ENCODE measurements at regions not wholly inside any gene's neighbourhood (a gene's known extent, or its start where the extent isn't known, plus 50 kb on each side); places are given as distances from the start of the nearest gene placed in this dataset.
A peak's percentile ranks its signal among the peaks of the same experiment; 100 is the strongest.
"Not testable (repeated sequence)": the region's sequence is repeated elsewhere in the genome, so short reads cannot be mapped to it uniquely, and the experiment has no call there.

DNA sequence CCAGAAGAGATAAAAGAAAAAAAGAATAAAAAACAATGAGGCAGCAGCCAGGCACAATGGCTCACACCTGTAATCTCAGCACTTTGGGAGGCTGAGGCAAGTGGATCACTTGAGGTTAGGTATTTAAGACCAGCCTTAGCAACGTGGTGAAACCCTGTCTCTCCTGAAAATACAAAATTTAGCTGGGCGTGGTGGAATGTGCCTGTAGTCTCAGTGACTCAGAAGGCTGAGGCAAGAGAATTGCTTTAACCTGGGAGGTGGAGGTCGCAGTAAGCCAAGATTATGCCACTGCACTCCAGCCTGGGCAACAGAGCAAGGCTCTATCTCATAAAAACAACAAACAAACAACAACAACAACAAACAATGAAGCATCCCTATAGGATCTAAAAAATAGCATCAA, 121.5 kb downstream of the HMHB1 start:
- intact Hi-C loops (cut with DNase I): no loop called here
- ATAC-seq (no peak), DNase-seq (ENCODE audit: low spot score) (no peak)

DNA sequence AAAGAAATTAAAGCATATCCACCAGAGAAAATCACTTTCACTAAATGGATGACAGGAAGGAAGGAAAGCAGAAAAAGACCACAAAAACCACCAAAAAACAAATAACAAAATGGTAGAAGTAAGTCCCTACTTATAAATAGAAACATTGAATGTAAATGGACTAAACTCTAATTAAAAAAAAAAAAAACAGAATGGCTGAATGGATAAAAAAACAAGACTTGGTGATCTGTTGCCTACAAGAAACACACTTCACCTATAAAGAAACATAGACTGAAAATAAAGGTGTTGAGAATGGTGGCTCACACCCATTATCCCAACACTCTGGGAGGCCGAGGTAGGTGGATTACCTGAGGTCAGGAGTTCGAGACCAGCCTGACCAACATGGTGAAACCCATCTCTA, 122.9 kb downstream of the HMHB1 start:
- DNase-seq (ENCODE audit: low spot score): no peak
- no peak for ATAC-seq
- intact Hi-C loops (cut with DNase I): no loop called here

DNA sequence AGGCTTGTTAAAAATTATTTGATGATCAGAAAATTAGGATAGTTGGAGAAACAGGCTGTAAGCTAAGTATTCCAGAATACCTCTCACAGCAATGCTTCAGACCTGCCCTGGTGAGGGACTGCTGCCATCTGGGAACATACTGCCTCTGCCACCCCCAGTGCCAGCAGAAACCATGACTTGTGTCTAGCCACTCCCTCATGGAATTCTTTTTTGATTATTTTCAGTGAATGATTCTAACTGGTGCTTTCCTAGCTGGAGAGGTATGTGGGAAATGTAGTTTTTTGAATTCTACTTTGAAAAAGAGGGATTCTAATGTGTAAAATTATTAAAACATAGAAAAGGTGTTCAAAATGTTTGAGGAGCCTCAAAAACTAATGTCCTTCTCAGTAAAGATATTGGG, 126.3 kb downstream of the HMHB1 start:
- ATAC-seq (no peak), DNase-seq (ENCODE audit: low spot score) (no peak)
- intact Hi-C loops (cut with DNase I): no loop called here

DNA sequence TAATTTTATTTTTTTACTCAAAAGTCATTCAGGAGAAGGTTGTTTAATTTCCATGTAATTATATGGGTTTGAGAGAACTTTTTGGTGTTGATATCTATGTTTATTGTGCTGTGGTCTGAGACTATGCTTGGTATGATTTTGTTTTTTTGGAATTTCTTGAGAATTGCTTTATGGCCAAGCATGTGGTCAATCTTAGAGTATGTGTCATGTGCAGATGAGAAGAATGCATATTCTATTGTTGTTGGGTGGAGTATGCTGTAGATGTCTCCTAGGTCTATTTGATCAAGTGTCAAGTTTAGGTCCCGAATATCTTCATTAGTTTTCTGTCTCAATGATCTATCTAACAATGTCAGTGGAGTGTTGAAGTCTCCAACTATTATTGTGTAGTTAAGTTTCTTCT, 134.9 kb downstream of the HMHB1 start:
- DNase-seq (ENCODE audit: low spot score) (no peak), ATAC-seq (no peak)
- intact Hi-C loops (cut with DNase I): no loop called here

GRCh38 chr5:143947313-143947712, 135.4 kb downstream of the HMHB1 start:
- ATAC-seq (no peak), DNase-seq (ENCODE audit: low spot score) (no peak)
- intact Hi-C loops (cut with DNase I): no loop called here

DNA sequence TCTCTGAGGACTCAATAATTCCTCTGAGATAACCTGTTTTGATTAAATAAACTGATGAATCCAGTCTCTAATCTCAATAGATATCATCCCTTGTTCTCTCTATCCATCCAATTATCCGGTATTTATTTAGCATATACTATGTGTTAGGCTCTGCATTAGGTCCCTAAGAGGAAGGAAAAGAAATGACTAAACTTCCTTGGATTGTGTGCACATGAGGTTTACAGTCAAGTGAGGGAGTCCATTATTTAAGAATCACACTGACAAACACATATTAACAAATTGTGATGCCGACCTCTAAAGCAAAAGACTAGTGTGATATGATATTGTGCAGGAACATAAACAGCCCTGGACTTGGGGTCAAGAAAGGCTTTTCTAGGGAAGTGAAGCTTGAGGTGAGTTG, 140.8 kb downstream of the HMHB1 start:
- intact Hi-C loops (cut with DNase I): no loop called here
- DNase-seq (ENCODE audit: low spot score) (no peak), ATAC-seq (no peak)

DNA sequence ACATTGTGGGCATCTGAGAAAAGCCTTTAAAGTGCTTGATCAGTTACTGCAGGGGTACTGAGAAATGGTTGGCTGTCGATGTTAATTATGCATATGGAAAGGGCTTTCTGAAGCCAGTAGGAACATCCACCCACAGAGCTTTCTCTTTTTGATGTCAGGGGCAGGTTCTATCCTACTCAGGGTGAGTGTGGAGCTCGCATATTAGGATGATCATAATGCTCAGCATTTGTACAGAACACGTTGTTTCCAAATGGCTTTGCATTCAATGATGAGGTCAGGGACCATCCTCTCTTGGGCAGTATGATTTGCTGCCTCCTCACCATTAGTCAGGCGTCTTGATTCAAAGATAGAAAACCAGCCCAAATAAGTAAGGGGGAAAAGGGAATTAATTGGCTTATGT, 141.9 kb downstream of the HMHB1 start:
- intact Hi-C loops (cut with DNase I): no loop called here
- no peak for ATAC-seq
- DNase-seq (ENCODE audit: low spot score): no peak

GRCh38 chr5:143955141-143955540, 143.2 kb downstream of the HMHB1 start:
- peak; percentile 91 for ATAC-seq
- intact Hi-C loops (cut with DNase I): no loop called here
- no peak for DNase-seq (ENCODE audit: low spot score)

- DNase-seq (ENCODE audit: low spot score) (no peak), ATAC-seq (no peak)
- intact Hi-C loops (cut with DNase I): no loop called here
Measured at GRCh38 chr5:143957455-143957854, 145.5 kb downstream of the HMHB1 start.

DNA sequence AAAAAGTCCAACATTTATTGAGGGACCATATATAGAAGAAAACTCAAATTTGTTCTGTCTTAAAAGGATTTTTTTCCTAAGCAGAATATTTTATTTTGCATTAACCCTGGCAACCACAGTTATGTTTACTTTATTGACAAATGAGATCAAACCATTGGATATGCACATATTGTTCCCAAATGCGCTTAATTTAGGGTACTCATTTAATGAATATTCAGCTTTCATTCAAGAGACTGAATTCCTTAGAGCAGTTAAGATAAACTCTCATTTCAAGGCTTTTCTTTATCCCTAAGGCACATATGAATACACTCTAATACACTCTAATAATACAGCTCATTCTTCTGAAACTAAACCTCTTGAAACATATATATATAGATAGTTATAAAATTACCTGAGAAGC, 150.2 kb downstream of the HMHB1 start:
- intact Hi-C loops (cut with DNase I): no loop called here
- ATAC-seq (no peak), DNase-seq (ENCODE audit: low spot score) (no peak)

DNA sequence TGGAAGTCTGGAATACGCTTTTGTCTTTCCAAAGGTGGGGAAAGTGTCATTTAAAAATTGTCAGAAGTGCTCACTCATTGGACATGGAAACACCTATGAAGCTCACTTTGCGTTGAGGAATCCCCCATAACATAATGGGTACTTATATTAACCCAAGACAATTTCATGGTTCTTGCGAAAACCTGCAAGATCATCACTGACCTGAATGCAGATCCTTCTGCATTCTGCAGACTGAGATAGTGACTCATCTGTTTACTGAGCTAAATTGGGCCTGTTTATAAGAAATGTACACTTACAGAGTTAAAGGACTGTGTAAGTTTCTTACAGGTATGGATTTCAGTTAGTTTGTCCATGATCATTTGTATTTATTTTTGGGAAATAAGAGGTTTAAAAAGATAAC, 153.0 kb downstream of the HMHB1 start:
- DNase-seq (ENCODE audit: low spot score) (no peak), ATAC-seq (no peak)
- intact Hi-C loops (cut with DNase I): no loop called here

DNA sequence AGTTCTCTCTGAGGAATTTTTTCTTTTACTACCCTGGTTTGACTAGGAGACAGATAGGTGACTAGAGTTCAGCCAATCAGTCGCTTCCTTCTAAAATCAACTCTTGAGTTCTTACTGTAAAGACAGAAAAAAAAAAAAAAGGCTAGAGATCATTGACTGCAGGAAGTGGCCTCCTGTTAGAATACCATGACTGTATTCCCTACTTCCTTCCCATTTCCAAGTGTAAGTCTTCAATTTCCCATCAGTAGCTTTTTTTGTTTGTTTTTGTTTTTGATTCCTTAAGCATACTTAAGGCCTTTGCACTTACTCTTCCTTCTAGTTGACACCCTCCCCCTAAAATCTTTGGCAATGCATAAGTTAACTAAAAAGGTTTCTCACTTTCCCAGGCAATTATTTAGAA, 154.3 kb downstream of the HMHB1 start:
- intact Hi-C loops (cut with DNase I): no loop called here

GRCh38 chr5:143968071-143968878, 156.3 kb downstream of the HMHB1 start:
- peak; percentile 66 for ATAC-seq
- intact Hi-C loops (cut with DNase I): no loop called here
- no peak for DNase-seq (ENCODE audit: low spot score)

More for the DNA sequence above, 154.3 kb downstream of the HMHB1 start:
- DNase-seq (ENCODE audit: low spot score): no peak
- ATAC-seq: no peak

DNA sequence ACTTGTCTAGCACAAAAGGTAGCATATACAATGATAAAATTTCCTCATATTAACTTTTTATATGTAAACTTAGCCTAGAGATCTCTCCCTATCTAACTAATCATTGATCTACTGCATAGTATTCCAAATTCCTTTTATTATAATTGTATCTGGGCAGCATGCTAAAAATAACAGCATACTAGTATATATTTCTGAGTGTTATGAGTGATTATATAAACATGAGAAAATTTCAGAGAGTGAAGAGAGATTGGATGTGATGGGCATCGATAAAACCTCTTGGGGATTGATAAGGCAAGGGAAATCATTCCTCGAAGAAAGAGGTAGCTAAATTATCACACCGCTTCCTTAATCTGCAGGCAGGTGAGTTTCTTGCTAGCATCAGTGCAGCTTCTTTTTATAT, 158.2 kb downstream of the HMHB1 start:
- DNase-seq (ENCODE audit: low spot score) (no peak), ATAC-seq (no peak)
- intact Hi-C loops (cut with DNase I): no loop called here

DNA sequence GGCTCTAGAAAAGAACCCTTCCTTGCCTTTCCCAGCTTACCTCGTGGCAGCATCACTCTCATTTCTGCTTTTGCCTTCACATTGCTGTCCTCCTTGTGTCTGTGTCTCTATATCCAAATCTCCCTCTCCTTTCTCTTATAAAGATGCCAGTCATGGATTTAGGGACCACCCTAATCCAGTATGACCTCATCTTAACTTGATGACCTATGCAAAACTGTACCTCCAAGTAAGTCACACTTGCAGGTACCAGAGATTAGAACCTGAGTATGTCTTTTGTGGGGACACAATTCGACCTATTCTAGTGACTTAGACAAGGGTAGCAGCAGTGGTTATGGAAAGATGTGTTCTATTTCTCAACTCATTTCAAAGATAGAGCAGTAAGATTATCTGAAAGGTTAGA, 160.1 kb downstream of the HMHB1 start:
- DNase-seq (ENCODE audit: low spot score) (no peak), ATAC-seq (no peak)
- intact Hi-C loops (cut with DNase I): no loop called here

GRCh38 chr5:143976055-143976454, 164.1 kb downstream of the HMHB1 start:
- intact Hi-C loops (cut with DNase I): no loop called here
- ATAC-seq: no peak
- no peak for DNase-seq (ENCODE audit: low spot score)

GRCh38 chr5:143977891-143978461, 166.0 kb downstream of the HMHB1 start:
- ATAC-seq: no peak
- intact Hi-C loops (cut with DNase I): no loop called here
- no peak for DNase-seq (ENCODE audit: low spot score)

DNA sequence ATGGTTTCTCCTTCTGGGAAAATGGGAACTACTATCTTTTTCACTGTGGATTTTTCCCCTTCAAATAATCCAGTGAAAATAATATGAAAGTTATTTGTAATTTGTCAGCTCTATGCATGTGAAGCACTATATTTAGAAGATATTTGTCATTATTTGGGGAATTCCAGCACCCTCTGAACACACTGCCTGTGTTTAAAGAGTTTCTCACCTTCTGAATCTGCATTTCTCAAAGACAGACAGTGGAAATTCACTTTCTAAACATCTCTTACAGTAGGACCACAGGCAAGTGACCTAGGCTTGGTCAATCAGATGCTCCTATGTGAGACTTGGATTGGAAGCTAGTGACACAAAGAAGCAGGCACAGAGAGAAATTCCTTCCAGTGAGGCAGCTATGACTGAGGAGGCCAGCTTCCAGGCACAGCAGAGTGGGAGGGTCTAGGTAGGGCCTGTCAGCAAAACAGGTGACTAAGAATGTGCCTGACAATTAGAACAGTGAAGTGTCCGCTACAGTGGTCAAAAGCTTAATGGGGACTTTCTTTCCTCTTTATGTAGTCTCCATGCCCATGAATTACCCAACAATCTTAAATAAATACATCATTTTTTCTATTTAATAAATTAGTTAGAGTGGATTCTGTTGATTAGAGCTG, 167.2 kb downstream of the HMHB1 start:
- DNase-seq (ENCODE audit: low spot score): no peak
- intact Hi-C loops (cut with DNase I): no loop called here
- ATAC-seq: no peak

DNA sequence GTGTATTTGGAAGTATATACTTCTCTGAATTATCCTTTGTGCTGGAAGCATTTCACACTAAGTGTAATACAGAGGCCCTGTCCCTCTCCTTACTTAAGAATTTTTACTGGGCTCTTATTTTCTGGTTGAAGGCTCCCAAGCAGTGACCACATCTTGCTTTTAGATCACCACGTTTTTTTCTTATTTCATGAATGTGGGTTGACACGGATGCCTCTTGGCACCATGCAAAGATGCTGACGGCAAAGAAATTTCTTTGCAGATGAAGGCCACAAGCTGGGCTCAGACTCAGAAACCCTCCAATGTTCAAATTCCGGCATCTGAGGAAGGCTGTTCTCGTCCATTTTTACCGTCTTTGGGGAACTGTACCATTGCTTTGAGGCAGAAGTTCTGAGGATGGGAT, 168.5 kb downstream of the HMHB1 start:
- intact Hi-C loops (cut with DNase I): no loop called here
- no peak for DNase-seq (ENCODE audit: low spot score)
- ATAC-seq: no peak

DNA sequence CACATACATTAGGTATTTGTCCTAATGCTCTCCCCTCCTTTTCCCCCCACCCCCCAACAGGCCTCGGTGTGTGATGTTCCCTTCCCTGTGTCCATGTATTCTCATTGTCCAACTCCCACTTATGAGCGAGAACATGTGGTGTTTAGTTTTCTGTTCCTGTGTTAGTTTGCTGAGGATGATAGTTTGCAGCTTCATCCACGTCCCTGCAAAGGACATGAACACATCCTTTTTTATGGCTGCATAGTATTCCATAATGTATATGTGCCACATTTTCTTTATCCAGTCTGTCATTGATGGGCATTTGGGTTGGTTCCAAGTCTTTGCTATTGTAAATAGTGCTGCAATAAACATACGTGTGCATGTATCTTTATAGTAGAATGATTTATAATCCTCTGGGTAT, 171.0 kb downstream of the HMHB1 start:
- DNase-seq (ENCODE audit: low spot score); intact Hi-C loops (cut with DNase I): not testable (repeated sequence)

More for the DNA sequence above, 171.0 kb downstream of the HMHB1 start:
- ATAC-seq: not testable (repeated sequence)
